Common myeloid progenitor, CD34-positive (primary cell): ENCODE measurements at regions not wholly inside any gene's neighbourhood (a gene's known extent, or its start where the extent isn't known, plus 50 kb on each side); places are given as distances from the start of the nearest gene placed in this dataset.
"Not testable (repeated sequence)": the region's sequence is repeated elsewhere in the genome, so short reads cannot be mapped to it uniquely, and the experiment has no call there.

Experiments used
- CTCF ChIA-PET: fragments of 350-600 bp; sonication (Branson Sonifier 250); formaldehyde crosslinking; loops from one replicate; lab custom pipeline; 2021; ENCODE audit warnings: antibody characterized with exemption; lab: Charles Lee
- POLR2A ChIA-PET: fragments of 350-600 bp; sonication (Branson Sonifier 250); formaldehyde crosslinking; loops from one replicate; lab custom pipeline; 2021; ENCODE audit warnings: antibody characterized with exemption; lab: Charles Lee
- DNase-seq, 3 donors: peaks; one replicate each; pipeline versions ENCODE4 v3.0.0 to v3.0.0-alpha.2; 2013
- H3K27ac ChIP-seq, 2 experiments: 1 replicate in 1 of 2; 2 replicates in 1 of 2; pipeline ENCODE4 v1.7.0; 2013; ENCODE audit warnings: inconsistent platforms in 2 of 2, low read length in 2 of 2, mild to moderate bottlenecking in 2 of 2, low read depth in 1 of 2, moderate library complexity in 1 of 2; ENCODE audit not compliant: severe bottlenecking in 2 of 2, insufficient read depth in 1 of 2, poor library complexity in 1 of 2
- H3K27me3 ChIP-seq, 5 experiments: replicated peaks in 2 of 5; 1 replicate in 3 of 5; 2 replicates in 2 of 5; pipeline versions ENCODE4 v1.6.1 to v1.7.0; 2013; ENCODE audit warnings: low read length in 4 of 5, mild to moderate bottlenecking in 2 of 5, moderate library complexity in 2 of 5, inconsistent platforms in 1 of 5; ENCODE audit not compliant: insufficient read depth in 5 of 5, control insufficient read depth in 4 of 5
- H3K36me3 ChIP-seq, 4 experiments: 1 replicate in 2 of 4; 2 replicates in 2 of 4; pipeline versions ENCODE4 v1.6.1 to v1.7.0; 2013; ENCODE audit warnings: low read length in 3 of 4, control low read depth in 1 of 4, mild to moderate bottlenecking in 1 of 4; ENCODE audit not compliant: control insufficient read depth in 4 of 4, insufficient read depth in 4 of 4
- H3K4me1 ChIP-seq, 4 experiments: 1 replicate in 3 of 4; 2 replicates in 1 of 4; pipeline versions ENCODE4 v1.6.1 to v1.7.1; 2013; ENCODE audit warnings: low read length in 3 of 4, mild to moderate bottlenecking in 3 of 4, control low read depth in 1 of 4, inconsistent platforms in 1 of 4, moderate library complexity in 1 of 4; ENCODE audit not compliant: control insufficient read depth in 4 of 4, insufficient read depth in 4 of 4; ENCODE audit errors: control extremely low read depth in 1 of 4
- H3K4me3 ChIP-seq, 7 experiments: 1 replicate in 4 of 7; 2 replicates in 3 of 7; pipeline versions ENCODE4 v1.5.1 to v1.7.0; 2013; ENCODE audit warnings: mild to moderate bottlenecking in 7 of 7, low read length in 6 of 7, moderate library complexity in 6 of 7, inconsistent platforms in 2 of 7, low read depth in 2 of 7, control low read depth in 1 of 7; ENCODE audit not compliant: insufficient read depth in 4 of 7, control insufficient read depth in 1 of 7; ENCODE audit errors: extremely low read depth in 1 of 7
- H3K9me3 ChIP-seq, 5 experiments: 1 replicate in 4 of 5; 2 replicates in 1 of 5; pipeline versions ENCODE4 v1.6.1 to v1.7.1; 2013; ENCODE audit warnings: low read length in 4 of 5, mild to moderate bottlenecking in 2 of 5, inconsistent platforms in 1 of 5, low read depth in 1 of 5, moderate library complexity in 1 of 5; ENCODE audit not compliant: control insufficient read depth in 4 of 5, insufficient read depth in 2 of 5; ENCODE audit errors: control extremely low read depth in 1 of 5
- WGBS: methylation state at CpG from one replicate; pipeline ENCODE4 v1.1.5; 2013; ENCODE audit not compliant: insufficient coverage; 5-methylcytosine and 5-hydroxymethylcytosine counted together

DNA sequence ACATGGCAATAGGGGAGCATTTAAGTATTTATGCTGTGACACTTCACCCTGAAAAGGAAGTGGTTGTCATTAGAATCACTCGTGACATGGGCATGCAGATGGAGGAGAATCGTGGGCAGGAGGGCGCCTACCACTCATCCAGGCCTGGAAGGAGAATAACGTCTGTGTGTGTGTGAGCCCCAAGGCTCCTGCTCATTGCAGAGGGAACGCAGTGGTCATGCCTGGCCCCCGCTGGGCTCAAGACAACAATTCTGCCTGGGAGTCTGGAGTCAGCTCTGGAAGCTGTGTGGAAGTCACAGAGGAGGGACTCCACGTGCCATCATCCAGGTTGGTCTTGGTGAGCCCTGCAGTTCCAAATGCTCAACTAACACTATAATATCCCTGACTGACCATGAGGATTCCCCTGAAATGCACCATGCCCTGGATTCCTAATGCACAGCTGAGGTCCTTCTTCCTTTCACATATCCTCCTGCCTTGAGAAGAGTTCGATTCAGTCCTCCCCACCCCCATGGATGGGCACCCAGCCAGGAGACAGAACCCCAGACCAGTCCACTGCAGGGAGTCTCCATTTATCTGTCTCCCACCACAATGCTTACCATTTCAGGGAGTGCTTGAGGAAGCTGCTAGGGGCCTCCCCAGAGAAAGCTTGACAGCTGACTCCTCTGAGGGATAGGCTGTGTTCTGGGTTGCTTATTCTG is 446.9 kb upstream of the B3GAT1 start:
- ChIA-PET CTCF (interaction anchor here (2.2 kb wide), 1 partner anchor 9 kb away, joined by 6 read pairs; no protein-coding TSS in a partner anchor), POLR2A (no interaction called here)
- H3K27ac ChIP-seq = no peak overlapping the region

DNA sequence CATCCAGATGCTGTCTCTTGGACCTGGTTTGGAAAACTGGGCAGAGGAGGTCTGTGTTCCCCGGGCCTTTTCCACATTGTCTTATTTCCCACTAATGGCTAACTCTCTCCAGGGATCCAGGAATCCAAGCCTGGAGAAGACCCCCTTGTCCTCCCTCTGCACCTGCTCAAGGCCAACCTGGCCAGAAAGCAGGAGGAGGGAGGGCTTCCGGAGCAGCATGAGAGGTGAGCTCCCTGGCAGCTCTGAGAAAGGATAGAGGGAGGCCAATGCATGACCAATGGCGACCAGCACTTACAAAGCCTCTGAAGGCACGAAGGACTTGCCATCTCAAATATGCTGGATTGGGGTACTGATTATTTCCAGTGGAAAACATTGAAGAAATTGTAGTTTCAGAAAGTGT is 445.0 kb upstream of the B3GAT1 start:
- 87% methylated on average over 3 of the region's 4 CpGs for WGBS
- ChIA-PET CTCF (no interaction called here), POLR2A (no interaction called here)
- H3K27me3 ChIP-seq = peaks cover 0 to 3% (median 2%) of the 10 kb centered on the region in 5 experiments
- no peak overlapping the region for H3K27ac ChIP-seq
- no peaks in the 10 kb centered on the region for H3K4me1 ChIP-seq
- DNase-seq = no peak
- no peak overlapping the region for H3K4me3 ChIP-seq
- H3K36me3 ChIP-seq = no peaks in the 10 kb centered on the region
- H3K9me3 ChIP-seq = no peaks in the 10 kb centered on the region

More for the DNA sequence above, 446.9 kb upstream of the B3GAT1 start:
- Histone ChIP-seq H3K4me1 (no peaks in the 10 kb centered on the region), H3K9me3 (no peaks in the 10 kb centered on the region), H3K36me3 (no peaks in the 10 kb centered on the region), H3K27me3 (peaks cover 0 to 6% (median 2%) of the 10 kb centered on the region in 5 experiments), H3K4me3 (no peak overlapping the region)
- 80% methylated on average over 8 of the region's 8 CpGs for WGBS
- no peak for DNase-seq

DNA sequence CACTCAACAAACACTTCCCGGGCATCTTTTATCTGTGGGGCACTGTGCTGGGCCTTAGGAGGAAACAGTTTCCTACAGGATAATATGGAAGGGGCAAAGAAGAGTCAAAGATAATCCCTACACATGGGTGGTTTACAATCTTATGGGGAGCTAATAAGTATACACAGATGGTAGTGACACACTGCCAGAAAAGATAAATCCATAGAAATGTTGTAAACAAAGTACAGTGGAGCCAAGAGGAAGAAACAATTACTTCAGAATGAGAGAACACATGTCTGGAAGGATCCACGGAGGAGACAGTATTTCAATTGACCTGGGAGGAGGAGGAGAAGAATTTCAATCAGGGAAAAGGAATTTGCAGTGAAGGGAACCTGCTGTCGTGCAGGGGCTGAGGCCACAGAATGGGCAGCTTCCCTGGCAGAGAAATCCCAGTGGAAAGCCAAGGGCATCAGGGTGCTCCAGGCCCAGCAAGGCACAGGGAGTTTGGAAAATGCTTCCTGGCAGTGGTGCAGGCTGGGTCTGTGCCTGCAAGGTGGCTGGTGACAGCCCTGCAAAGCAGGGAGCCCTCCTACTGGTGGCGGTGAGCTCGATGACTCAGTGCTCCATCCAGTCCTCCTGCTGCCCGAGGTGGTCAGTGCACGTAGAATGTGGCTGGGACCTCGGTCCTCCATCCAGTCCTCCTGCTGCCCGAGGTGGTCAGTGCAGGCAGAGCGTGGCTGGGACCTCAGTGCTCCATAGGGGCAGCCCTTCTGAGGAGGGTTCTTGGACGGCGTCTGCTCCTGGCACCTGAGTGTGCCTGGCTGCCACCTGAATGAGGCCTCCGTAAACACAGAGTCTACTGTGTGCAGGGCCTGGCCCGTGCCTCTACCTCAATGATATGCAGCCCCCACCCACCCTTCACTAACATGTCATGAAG is 444.3 kb upstream of the B3GAT1 start:
- Histone ChIP-seq H3K27ac (no peak overlapping the region), H3K27me3 (peaks cover 0 to 3% (median 2%) of the 10 kb centered on the region in 5 experiments), H3K4me1 (no peaks in the 10 kb centered on the region), H3K4me3 (no peak overlapping the region), H3K9me3 (no peaks in the 10 kb centered on the region), H3K36me3 (no peaks in the 10 kb centered on the region)
- DNase-seq = no peak
- 88% methylated on average over 13 of the region's 14 CpGs for WGBS
- ChIA-PET POLR2A (no interaction called here), CTCF (no interaction called here)

DNA sequence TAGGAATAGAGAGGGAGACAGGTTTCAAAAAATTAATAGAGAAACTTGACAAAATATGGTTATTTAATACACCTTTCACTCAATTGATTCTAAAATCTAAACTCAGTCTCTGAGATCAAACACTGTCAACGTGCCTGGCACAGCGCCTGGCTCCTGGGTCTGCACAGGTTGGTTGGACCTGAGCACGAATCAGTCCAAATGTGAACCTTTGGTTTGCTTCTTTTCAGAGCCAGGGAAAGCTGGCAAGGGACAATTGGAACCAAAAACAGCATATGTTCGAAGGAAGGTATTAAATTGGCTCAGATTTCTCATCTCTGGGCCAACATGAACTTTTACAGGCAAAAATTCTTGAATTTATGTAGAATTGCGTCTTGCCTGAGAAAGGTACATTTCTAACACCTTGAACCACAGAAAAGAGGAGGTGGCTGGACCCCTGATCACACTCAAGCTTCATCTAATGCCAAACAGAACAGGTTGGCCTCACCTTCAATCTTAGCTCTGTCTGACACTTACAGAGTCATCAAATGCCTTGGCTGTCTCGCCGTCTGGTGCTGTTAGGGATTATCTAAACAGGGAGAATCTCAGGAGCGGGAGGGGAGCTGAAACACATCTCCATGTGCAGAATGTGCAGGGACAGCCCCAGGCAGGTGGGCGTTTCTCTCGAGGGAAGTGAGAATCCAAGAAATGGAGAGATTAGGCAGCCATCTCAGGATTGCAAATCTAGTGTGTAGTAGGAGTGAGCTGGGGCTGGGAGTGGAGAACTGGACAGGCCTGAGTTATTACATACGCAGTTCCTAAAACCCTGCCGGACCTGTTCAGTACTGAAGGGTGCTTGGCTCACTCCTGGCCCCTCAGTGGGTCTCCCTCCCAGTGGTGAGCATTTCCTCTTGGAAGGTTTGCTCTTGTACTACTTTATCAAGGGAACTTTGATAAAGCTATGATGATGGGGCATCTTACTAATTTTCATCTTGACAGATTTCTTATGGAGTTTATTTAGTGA is 442.2 kb upstream of the B3GAT1 start:
- no peak overlapping the region for H3K4me3 ChIP-seq
- ChIA-PET POLR2A (no interaction called here), CTCF (no interaction called here)
- no peak overlapping the region for H3K27ac ChIP-seq
- H3K9me3 ChIP-seq = no peaks in the 10 kb centered on the region
- WGBS = 87% methylated on average over 12 of the region's 12 CpGs
- DNase-seq = no peak
- H3K27me3 ChIP-seq = peaks cover 0 to 4% (median 2%) of the 10 kb centered on the region in 5 experiments
- H3K4me1 ChIP-seq = no peaks in the 10 kb centered on the region
- no peaks in the 10 kb centered on the region for H3K36me3 ChIP-seq

DNA sequence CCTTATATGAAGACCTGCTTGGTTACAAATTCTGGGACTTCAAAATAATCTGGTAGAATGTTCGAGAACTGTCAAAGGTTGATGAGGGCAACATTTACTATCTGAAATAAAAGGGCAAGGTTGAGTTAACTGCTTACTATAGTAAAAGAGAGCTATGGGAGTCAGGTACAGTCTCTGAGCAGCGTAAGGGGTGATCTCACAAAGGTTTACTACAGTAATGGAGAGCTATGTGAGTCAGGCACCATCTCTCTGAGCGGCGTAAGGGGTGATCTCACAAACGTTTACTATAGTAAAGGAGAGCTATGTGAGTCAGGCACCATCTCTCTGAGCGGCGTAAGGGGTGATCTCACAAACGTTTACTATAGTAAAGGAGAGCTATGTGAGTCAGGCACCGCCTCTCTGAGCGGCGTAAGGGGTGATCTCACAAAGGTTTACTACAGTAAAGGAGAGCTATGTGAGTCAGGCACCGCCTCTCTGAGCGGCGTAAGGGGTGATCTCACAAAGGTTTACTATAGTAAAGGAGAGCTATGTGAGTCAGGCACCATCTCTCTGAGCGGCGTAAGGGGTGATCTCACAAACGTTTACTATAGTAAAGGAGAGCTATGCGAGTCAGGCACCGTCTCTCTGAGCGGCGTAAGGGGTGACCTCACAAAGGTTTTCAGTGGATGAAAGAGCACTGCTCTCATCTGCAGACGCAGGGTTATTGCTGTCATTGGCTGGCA is 439.6 kb upstream of the B3GAT1 start:
- H3K4me3 ChIP-seq, H3K27me3 ChIP-seq, H3K27ac ChIP-seq, POLR2A ChIA-PET, H3K9me3 ChIP-seq, CTCF ChIA-PET, H3K36me3 ChIP-seq, H3K4me1 ChIP-seq: not testable (repeated sequence)
- 79% methylated on average over 19 of the region's 22 CpGs for WGBS
- DNase-seq = peak in 1 of 3 donors; percentile 9

DNA sequence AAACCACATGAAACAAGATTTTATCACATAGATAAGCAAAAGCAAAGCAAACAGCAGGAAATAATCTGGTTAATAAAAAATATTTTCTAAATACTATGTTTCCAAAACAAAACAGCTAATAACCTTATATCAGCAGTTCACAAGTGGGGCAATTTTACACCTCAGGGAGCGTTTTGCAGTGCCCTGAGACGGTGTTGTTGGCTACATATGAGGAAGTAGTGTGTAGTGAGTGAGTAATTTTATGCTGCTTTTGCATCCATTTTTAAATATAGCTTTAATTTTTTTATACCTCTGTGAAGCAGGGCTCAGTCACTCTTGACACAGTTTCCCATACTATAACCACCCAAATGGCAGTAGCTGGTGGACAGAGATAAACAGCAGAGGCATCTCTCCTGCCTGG is 438.5 kb upstream of the B3GAT1 start:
- POLR2A ChIA-PET = interaction anchor here (0.6 kb wide), 1 partner anchor 19 kb away, joined by 5 read pairs; no protein-coding TSS in a partner anchor
- H3K36me3 ChIP-seq = no peaks in the 10 kb centered on the region
- H3K27me3 ChIP-seq = peaks cover 0 to 2% (median 2%) of the 10 kb centered on the region in 5 experiments
- CTCF ChIA-PET = no interaction called here
- no peaks in the 10 kb centered on the region for H3K9me3 ChIP-seq
- WGBS = no CpG with 5 or more reads among the region's 2 CpGs
- no peak overlapping the region for H3K4me3 ChIP-seq
- no peak overlapping the region for H3K27ac ChIP-seq
- DNase-seq = no peak
- no peaks in the 10 kb centered on the region for H3K4me1 ChIP-seq
